GM12892 (cell line): ENCODE measurements at regions not wholly inside any gene's neighbourhood (a gene's known extent, or its start where the extent isn't known, plus 50 kb on each side); places are given as distances from the start of the nearest gene placed in this dataset.

Experiments used
- DNase-seq: peaks from one replicate; pipeline ENCODE4 v3.0.0; 2011; ENCODE audit not compliant: insufficient read length
- FAIRE-seq: peaks from 2 replicates; lab custom pipeline; 2011; peaks lifted over from hg19 to GRCh38; lab: Jason Lieb, UNC
- POLR2A ChIP-seq: IDR thresholded peaks from 2 replicates; pipeline ENCODE4 v1.6.1; 2011; ENCODE audit warnings: low read depth, low read length, control low read depth
- POLR2AphosphoS5 ChIP-seq: IDR thresholded peaks from 2 replicates; pipeline ENCODE4 v1.6.1; 2011; ENCODE audit warnings: low read depth, low read length, control low read depth
- TAF1 ChIP-seq: IDR thresholded peaks from 2 replicates; pipeline ENCODE4 v1.6.1; 2011; ENCODE audit warnings: low read depth, mild to moderate bottlenecking, control low read depth, low read length, borderline replicate concordance

GRCh38 chr22:49113758-49114157, 713.9 kb downstream of the BRD1 start:
- no peak for FAIRE-seq
- TF ChIP-seq POLR2A (no peak), TAF1 (no peak), POLR2AphosphoS5 (no peak)
- no peak for DNase-seq

GRCh38 chr22:49112661-49113626, 714.7 kb downstream of the BRD1 start:
- no peak for TF ChIP-seq POLR2AphosphoS5
- no peak for TF ChIP-seq TAF1
- TF ChIP-seq POLR2A: no peak
- no peak for DNase-seq
- no peak for FAIRE-seq

- DNase-seq: no peak
- TF ChIP-seq TAF1 (no peak), POLR2A (no peak), POLR2AphosphoS5 (no peak)
- FAIRE-seq: no peak
Observed at GRCh38 chr22:49112176-49112575, 715.5 kb downstream of the BRD1 start.

GRCh38 chr22:49111085-49111484, 716.6 kb downstream of the BRD1 start:
- no peak for TF ChIP-seq TAF1
- no peak for TF ChIP-seq POLR2A
- TF ChIP-seq POLR2AphosphoS5: no peak
- DNase-seq (no peak), FAIRE-seq (no peak)

- no peak for FAIRE-seq
- TF ChIP-seq POLR2AphosphoS5: no peak
- TF ChIP-seq TAF1: no peak
- TF ChIP-seq POLR2A: no peak
- DNase-seq: no peak
Observed at GRCh38 chr22:49108636-49109315, 718.9 kb downstream of the BRD1 start.

- DNase-seq (no peak), FAIRE-seq (no peak)
- TF ChIP-seq POLR2A: no peak
- TF ChIP-seq TAF1: no peak
- no peak for TF ChIP-seq POLR2AphosphoS5
Observed at GRCh38 chr22:49107961-49108530, 719.6 kb downstream of the BRD1 start.

GRCh38 chr22:49107561-49107960, 720.1 kb downstream of the BRD1 start:
- no peak for FAIRE-seq
- TF ChIP-seq POLR2A (no peak), POLR2AphosphoS5 (no peak), TAF1 (no peak)
- DNase-seq: no peak

- no peak for DNase-seq
- TF ChIP-seq POLR2A (no peak), TAF1 (no peak), POLR2AphosphoS5 (no peak)
- no peak for FAIRE-seq
Observed at GRCh38 chr22:49106842-49107152, 720.9 kb downstream of the BRD1 start.

- no peak for TF ChIP-seq POLR2AphosphoS5
- no peak for TF ChIP-seq TAF1
- no peak for TF ChIP-seq POLR2A
- no peak for FAIRE-seq
Observed at GRCh38 chr22:49106096-49106841, 721.4 kb downstream of the BRD1 start.

GRCh38 chr22:49104434-49104833, 723.2 kb downstream of the BRD1 start:
- no peak for TF ChIP-seq TAF1
- TF ChIP-seq POLR2A: no peak
- no peak for TF ChIP-seq POLR2AphosphoS5
- FAIRE-seq: no peak
- DNase-seq: no peak

More at GRCh38 chr22:49106096-49106841, 721.4 kb downstream of the BRD1 start:
- DNase-seq: no peak
